H1 (cell line): ENCODE measurements at regions not wholly inside any gene's neighbourhood (a gene's known extent, or its start where the extent isn't known, plus 50 kb on each side); places are given as distances from the start of the nearest gene placed in this dataset.

Source experiments
- CTCF ChIA-PET: fragments of 300-600 bp; sonication (Branson Sonifier 250); formaldehyde crosslinking; loops from one replicate; lab custom pipeline; 2021; ENCODE audit not compliant: partially characterized antibody; lab: Charles Lee
- POLR2A ChIA-PET: fragments of 300-600 bp; sonication (Branson Sonifier 250); formaldehyde crosslinking; loops from one replicate; lab custom pipeline; 2021; ENCODE audit warnings: inconsistent platforms; ENCODE audit not compliant: partially characterized antibody; lab: Charles Lee
- DNase-seq, 2 experiments: peaks; one replicate each; pipeline versions ENCODE4 v3.0.0 to v3.0.0-alpha.2; 2010 to 2022; ENCODE audit warnings: low spot score in 2 of 2, low read depth in 1 of 2, mixed read lengths in 1 of 2
- FAIRE-seq: peaks from 2 replicates; lab custom pipeline; 2011; peaks lifted over from hg19 to GRCh38; lab: Jason Lieb, UNC
- H2AFZ ChIP-seq: 2 replicates; pipeline ENCODE4 v1.8.1; 2012; ENCODE audit warnings: low read length, inconsistent platforms
- H2AK5ac ChIP-seq: 2 replicates; pipeline ENCODE4 v1.6.1; 2013; ENCODE audit warnings: low read depth, low read length
- H2BK120ac ChIP-seq: replicated peaks from 2 replicates; pipeline ENCODE3; 2013; ENCODE audit warnings: low read depth, low read length, inconsistent platforms
- H2BK12ac ChIP-seq: 2 replicates; pipeline ENCODE4 v1.6.1; 2013; ENCODE audit warnings: low read depth, low read length
- H2BK15ac ChIP-seq: 2 replicates; pipeline ENCODE4 v1.6.1; 2013; ENCODE audit warnings: low read length
- H2BK20ac ChIP-seq: 2 replicates; pipeline ENCODE4 v1.6.1; 2013; ENCODE audit warnings: low read length
- H2BK5ac ChIP-seq: 2 replicates; pipeline ENCODE4 v1.6.1; 2013; ENCODE audit warnings: low read depth, low read length
- H3K14ac ChIP-seq: 2 replicates; pipeline ENCODE4 v1.6.1; 2013; ENCODE audit warnings: inconsistent platforms; ENCODE audit not compliant: insufficient read length
- H3K18ac ChIP-seq: 2 replicates; pipeline ENCODE4 v1.6.1; 2013; ENCODE audit warnings: low read length; ENCODE audit errors: extremely low read depth
- H3K23ac ChIP-seq: 2 replicates; pipeline ENCODE4 v1.6.1; 2013; ENCODE audit warnings: inconsistent platforms; ENCODE audit not compliant: insufficient read length
- H3K23me2 ChIP-seq: 2 replicates; pipeline ENCODE4 v1.6.1; 2013; ENCODE audit warnings: low read depth, low read length
- H3K27ac ChIP-seq: 2 replicates; pipeline ENCODE4 v1.6.1; 2011; ENCODE audit warnings: low read depth, low read length, inconsistent platforms
- H3K27me3 ChIP-seq, 4 experiments: replicated peaks in 1 of 4; 1 replicate in 1 of 4; 2 replicates in 3 of 4; pipeline versions ENCODE4 v1.6.1 to v1.8.1; 2011 to 2013; ENCODE audit warnings: low read length in 3 of 4, mild to moderate bottlenecking in 3 of 4, inconsistent platforms in 2 of 4, mixed read lengths in 2 of 4, moderate library complexity in 1 of 4; ENCODE audit not compliant: control insufficient read depth in 3 of 4, insufficient read depth in 3 of 4; ENCODE audit errors: extremely low read depth in 1 of 4
- H3K36me3 ChIP-seq, 4 experiments: 2 replicates each; pipeline versions ENCODE4 v1.6.1 to v1.8.1; 2011 to 2013; ENCODE audit warnings: mild to moderate bottlenecking in 4 of 4, low read length in 3 of 4, moderate library complexity in 2 of 4, control low read depth in 1 of 4, inconsistent platforms in 1 of 4; ENCODE audit not compliant: insufficient read depth in 4 of 4, control insufficient read depth in 2 of 4
- H3K4ac ChIP-seq: replicated peaks from 2 replicates; pipeline ENCODE3; 2013; ENCODE audit warnings: low read length, low read depth, mixed read lengths, inconsistent platforms; ENCODE audit not compliant: insufficient read length
- H3K4me1 ChIP-seq, 4 experiments: replicated peaks in 1 of 4; 1 replicate in 1 of 4; 2 replicates in 3 of 4; pipeline versions ENCODE4 v1.6.1 to v1.8.1; 2011 to 2013; ENCODE audit warnings: low read length in 3 of 4, inconsistent platforms in 2 of 4, mixed read lengths in 1 of 4; ENCODE audit not compliant: insufficient read depth in 4 of 4, control insufficient read depth in 3 of 4
- H3K4me2 ChIP-seq, 2 experiments: 2 replicates each; pipeline versions ENCODE4 v1.6.1 to v1.8.1; 2011 to 2013; ENCODE audit warnings: low read depth in 2 of 2, low read length in 2 of 2, control low read depth in 1 of 2, inconsistent platforms in 1 of 2, mild to moderate bottlenecking in 1 of 2; ENCODE audit not compliant: insufficient read depth in 1 of 2
- H3K4me3 ChIP-seq, 4 experiments: fragments of 200-600, 300-600 bp in 1 of 4; sonication (generic), shearing (Covaris generic), sonication (Bioruptor Twin) in 1 of 4; 2 replicates each; pipeline versions ENCODE4 v1.5.1 to v1.8.1; 2011 to 2016; ENCODE audit warnings: low read length in 4 of 4, low read depth in 3 of 4, control low read depth in 2 of 4, inconsistent platforms in 2 of 4, mild to moderate bottlenecking in 2 of 4, mixed read lengths in 1 of 4, moderate library complexity in 1 of 4; ENCODE audit not compliant: insufficient read depth in 2 of 4; ENCODE audit errors: extremely low read depth in 1 of 4
- H3K56ac ChIP-seq: replicated peaks from 2 replicates; pipeline ENCODE3; 2013; ENCODE audit warnings: low read depth, mild to moderate bottlenecking, mixed read lengths, low read length, inconsistent platforms; ENCODE audit not compliant: insufficient read length
- H3K79me1 ChIP-seq: 2 replicates; pipeline ENCODE4 v1.6.1; 2013; ENCODE audit warnings: low read depth, low read length, control low read depth
- H3K79me2 ChIP-seq, 2 experiments: 2 replicates each; pipeline versions ENCODE4 v1.6.1 to v1.8.1; 2012 to 2013; ENCODE audit warnings: low read length in 2 of 2, mild to moderate bottlenecking in 2 of 2, inconsistent platforms in 1 of 2; ENCODE audit not compliant: insufficient read depth in 2 of 2, control insufficient read depth in 1 of 2
- H3K9ac ChIP-seq, 4 experiments: replicated peaks in 1 of 4; 1 replicate in 1 of 4; 2 replicates in 3 of 4; pipeline versions ENCODE4 v1.6.1 to v1.8.1; 2011 to 2013; ENCODE audit warnings: low read depth in 3 of 4, low read length in 3 of 4, control low read depth in 2 of 4, mild to moderate bottlenecking in 2 of 4, moderate library complexity in 2 of 4, inconsistent platforms in 1 of 4; ENCODE audit errors: extremely low read depth in 1 of 4
- H3K9me3 ChIP-seq, 2 experiments: 2 replicates each; pipeline versions ENCODE4 v1.6.1 to v1.8.1; 2012 to 2013; ENCODE audit warnings: mild to moderate bottlenecking in 2 of 2, moderate library complexity in 2 of 2, control low read depth in 1 of 2, inconsistent platforms in 1 of 2, low read depth in 1 of 2, low read length in 1 of 2, mixed read lengths in 1 of 2; ENCODE audit not compliant: insufficient read depth in 2 of 2
- H4K20me1 ChIP-seq, 2 experiments: replicated peaks in 1 of 2; 2 replicates each; pipeline versions ENCODE3 to v1.8.1; 2011 to 2013; ENCODE audit warnings: inconsistent platforms in 2 of 2, low read length in 2 of 2, mild to moderate bottlenecking in 1 of 2; ENCODE audit not compliant: insufficient read depth in 2 of 2, control insufficient read depth in 1 of 2
- H4K5ac ChIP-seq: 2 replicates; pipeline ENCODE4 v1.6.1; 2013; ENCODE audit warnings: low read length, low read depth, mixed read lengths, inconsistent platforms; ENCODE audit not compliant: insufficient read length
- H4K8ac ChIP-seq: 2 replicates; pipeline ENCODE4 v1.8.0; 2013; ENCODE audit warnings: mild to moderate bottlenecking, moderate library complexity, low read length, inconsistent platforms; ENCODE audit not compliant: insufficient read depth; ENCODE audit errors: extremely low read depth
- H4K91ac ChIP-seq: replicated peaks from 2 replicates; pipeline ENCODE3; 2013; ENCODE audit warnings: low read length, mixed read lengths, inconsistent platforms; ENCODE audit not compliant: insufficient read length
- ASH2L ChIP-seq: fragments of 200-600, 300-600 bp; sonication (generic); IDR thresholded peaks from one replicate; pipeline ENCODE4 v1.7.1; 2017; ENCODE audit warnings: low read length
- ATF2 ChIP-seq: IDR thresholded peaks from 2 replicates; pipeline ENCODE4 v1.6.1; 2012; ENCODE audit warnings: low read length, inconsistent platforms
- BCL11A ChIP-seq, 2 experiments: IDR thresholded peaks; one replicate each; pipeline ENCODE4 v1.6.1; 2011; ENCODE audit warnings: low read depth in 2 of 2, low read length in 2 of 2, mild to moderate bottlenecking in 2 of 2
- CHD1 ChIP-seq: IDR thresholded peaks from 2 replicates; pipeline ENCODE4 v1.6.1; 2012; ENCODE audit warnings: low read depth, low read length, improper control_type of control experiment
- CTBP2 ChIP-seq: IDR thresholded peaks from 2 replicates; pipeline ENCODE4 v1.7.0; 2011; ENCODE audit warnings: borderline replicate concordance, mild to moderate bottlenecking, moderate library complexity, mixed read lengths, low read length; ENCODE audit not compliant: insufficient read depth, insufficient read length
- HDAC6 ChIP-seq: IDR thresholded peaks from one replicate; pipeline ENCODE4 v1.7.1; 2012; ENCODE audit warnings: low read depth, mild to moderate bottlenecking, inconsistent platforms, low read length, moderate library complexity
- KDM4A ChIP-seq: IDR thresholded peaks from one replicate; pipeline ENCODE4 v1.7.1; 2012; ENCODE audit warnings: low read depth, mild to moderate bottlenecking, moderate library complexity, low read length, inconsistent platforms; ENCODE audit not compliant: severe bottlenecking
- POU5F1 ChIP-seq: IDR thresholded peaks from 2 replicates; pipeline ENCODE4 v1.6.1; 2011; ENCODE audit warnings: low read depth, mild to moderate bottlenecking, low read length, moderate library complexity
- RFX5 ChIP-seq: IDR thresholded peaks from 2 replicates; pipeline ENCODE4 v1.6.1; 2011; ENCODE audit warnings: low read depth, low read length, improper control_type of control experiment, borderline replicate concordance
- RXRA ChIP-seq: IDR thresholded peaks from 2 replicates; pipeline ENCODE4 v1.6.1; 2011; ENCODE audit warnings: low read depth, mild to moderate bottlenecking, low read length, moderate library complexity; ENCODE audit not compliant: insufficient read depth
- SAP30 ChIP-seq: fragments of 300-600 bp; sonication (generic); IDR thresholded peaks from 2 replicates; pipeline ENCODE4 v1.7.1; 2012; ENCODE audit warnings: low read length, moderate library complexity, mild to moderate bottlenecking, inconsistent platforms; ENCODE audit not compliant: insufficient read depth, insufficient replicate concordance
- SRF ChIP-seq: IDR thresholded peaks from 2 replicates; pipeline ENCODE4 v1.6.1; 2011; ENCODE audit warnings: mild to moderate bottlenecking, low read depth, low read length, moderate library complexity
- SUZ12 ChIP-seq: fragments of 200-600 bp; sonication (generic); IDR thresholded peaks from 2 replicates; pipeline ENCODE4 v1.6.1; 2012; ENCODE audit warnings: mild to moderate bottlenecking, inconsistent platforms, low read length, moderate library complexity, mixed read lengths
- TAF1 ChIP-seq: IDR thresholded peaks from 2 replicates; pipeline ENCODE4 v1.6.1; 2011; ENCODE audit warnings: mild to moderate bottlenecking, low read depth, low read length
- WGBS, 2 experiments: shearing (Covaris generic) in 1 of 2; methylation state at CpG; one replicate each; pipeline versions ENCODE4 v1.1.6 to v1.1.7; 2013 to 2015; ENCODE audit warnings: low lambda C conversion rate in 2 of 2, mixed read lengths in 2 of 2, inconsistent platforms in 1 of 2, low coverage in 1 of 2, missing lambda C conversion rate in 1 of 2; ENCODE audit not compliant: insufficient replicate concordance in 2 of 2, insufficient coverage in 1 of 2, insufficient read length in 1 of 2; ENCODE audit errors: extremely low coverage in 1 of 2, missing lambda C conversion rate in 1 of 2; 5-methylcytosine and 5-hydroxymethylcytosine counted together

GRCh38 chr6:117079951-117080350 is 185.4 kb upstream of the VGLL2 start:
- Histone ChIP-seq H3K9me3 (no peaks in the 10 kb centered on the region), H3K36me3 (no peaks in the 10 kb centered on the region), H4K20me1 (no peaks in the 10 kb centered on the region), H2BK5ac (no peak overlapping the region), H3K27me3 (no peaks in the 10 kb centered on the region), H4K8ac (no peak overlapping the region), H2AK5ac (no peak overlapping the region), H3K4me1 (no peaks in the 10 kb centered on the region), H2BK120ac (no peak overlapping the region), H2BK15ac (no peak overlapping the region), H2AFZ (no peak overlapping the region), H4K5ac (no peak overlapping the region), H4K91ac (no peak overlapping the region), H3K4ac (no peak overlapping the region), H3K23me2 (no peaks in the 10 kb centered on the region), H3K79me1 (no peaks in the 10 kb centered on the region), H3K18ac (no peak overlapping the region), H3K56ac (no peak overlapping the region), H3K23ac (no peak overlapping the region), H3K79me2 (no peaks in the 10 kb centered on the region), H2BK20ac (no peak overlapping the region), H3K27ac (no peak overlapping the region), H3K4me2 (no peak overlapping the region), H3K14ac (no peak overlapping the region), H3K9ac (no peak overlapping the region), H3K4me3 (no peak overlapping the region), H2BK12ac (no peak overlapping the region)
- FAIRE-seq (no peak), DNase-seq (no peak)
- CTCF ChIA-PET, result no interaction called here
- POLR2A ChIA-PET, result no interaction called here
- 94% methylated on average over 2 of the region's 2 CpGs; no CpG with 5 or more reads in 1 of the 2 experiments for WGBS, 2 experiments
- TF ChIP-seq SUZ12 (no peak), RXRA (no peak), BCL11A (IDR thresholded peaks at IDR 0.05; ENCODE audit: low read depth in 2 of 2, low read length in 2 of 2) (no peak), CHD1 (no peak), ATF2 (no peak), ASH2L (no peak), CTBP2 (no peak), TAF1 (no peak), POU5F1 (no peak), KDM4A (no peak), SAP30 (no peak), HDAC6 (no peak), RFX5 (no peak), SRF (no peak)
